NCI-H2029 treated with DMSO at 0.1 percent for 48 hours (cell line): ENCODE measurements at regions not wholly inside any gene's neighbourhood (a gene's known extent, or its start where the extent isn't known, plus 50 kb on each side); places are given as distances from the start of the nearest gene placed in this dataset.

Source experiments
- DNase-seq: peaks from one replicate; lab custom pipeline; 2025; lab: John Stamatoyannopoulos, UW

GRCh38 chr1:69230208-69230607 lies 337.5 kb upstream of the LRRC7 start:
- DNase-seq: no peak

DNA sequence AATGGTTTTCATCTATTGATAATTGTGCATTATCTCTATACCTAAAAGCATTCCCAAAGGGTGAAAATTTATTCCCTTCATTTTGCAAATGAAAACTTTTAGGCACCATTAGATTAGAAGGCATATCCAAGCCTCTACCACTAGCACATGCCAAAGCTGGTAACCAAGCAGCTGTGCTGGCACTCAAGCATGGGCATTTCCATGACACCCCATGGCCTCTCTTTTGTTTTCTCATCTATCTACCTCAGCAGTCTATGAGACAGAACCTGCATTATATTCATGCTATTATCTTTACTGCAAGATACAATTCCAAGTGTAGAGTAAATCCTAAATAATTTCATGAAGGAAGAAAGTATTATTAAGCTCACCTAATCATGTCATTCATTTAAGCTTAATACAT lies 334.3 kb upstream of the LRRC7 start:
- DNase-seq: no peak

- no peak for DNase-seq
These were observed 323.5 kb upstream of the LRRC7 start for GRCh38 chr1:69244211-69244610.

DNA sequence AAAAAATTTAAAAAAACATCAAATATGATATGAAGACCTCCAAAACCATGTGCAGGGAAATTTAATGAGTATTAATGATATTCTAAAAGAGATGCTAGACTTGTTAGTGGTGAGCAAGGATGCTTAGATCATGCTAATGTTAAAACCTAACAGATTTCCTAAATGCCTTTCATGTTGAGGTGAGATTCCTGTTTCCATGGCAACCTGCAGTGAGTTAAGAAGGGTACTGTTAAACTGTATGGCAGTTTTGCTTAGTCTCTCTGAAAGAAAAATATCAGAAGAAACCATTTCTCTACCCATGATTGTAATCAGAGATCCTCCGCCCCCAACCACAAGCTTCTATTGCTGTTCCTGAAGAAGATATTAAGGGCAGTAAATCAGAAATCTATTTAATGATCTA lies 321.6 kb upstream of the LRRC7 start:
- DNase-seq: no peak

DNA sequence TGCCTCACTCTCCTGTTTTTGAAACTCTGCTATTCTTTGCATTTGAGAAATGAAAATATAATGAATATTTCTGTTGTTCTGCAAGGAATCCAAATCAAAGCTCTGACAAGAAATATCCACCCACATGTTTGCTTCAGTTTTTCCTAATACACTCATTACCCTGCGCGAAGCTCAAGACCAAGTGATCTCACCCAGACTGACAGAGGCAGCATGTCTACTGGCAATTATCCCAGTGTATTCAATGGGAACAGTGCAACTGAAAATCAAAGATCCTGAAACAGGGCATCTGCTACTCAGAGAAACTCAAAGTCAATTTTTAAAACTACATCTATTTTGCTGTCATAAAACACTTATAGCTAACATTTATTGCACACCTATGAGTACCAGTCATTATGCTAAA lies 321.0 kb upstream of the LRRC7 start:
- DNase-seq: no peak

- DNase-seq: no peak
These were observed 315.0 kb upstream of the LRRC7 start for GRCh38 chr1:69252696-69253095.

DNA sequence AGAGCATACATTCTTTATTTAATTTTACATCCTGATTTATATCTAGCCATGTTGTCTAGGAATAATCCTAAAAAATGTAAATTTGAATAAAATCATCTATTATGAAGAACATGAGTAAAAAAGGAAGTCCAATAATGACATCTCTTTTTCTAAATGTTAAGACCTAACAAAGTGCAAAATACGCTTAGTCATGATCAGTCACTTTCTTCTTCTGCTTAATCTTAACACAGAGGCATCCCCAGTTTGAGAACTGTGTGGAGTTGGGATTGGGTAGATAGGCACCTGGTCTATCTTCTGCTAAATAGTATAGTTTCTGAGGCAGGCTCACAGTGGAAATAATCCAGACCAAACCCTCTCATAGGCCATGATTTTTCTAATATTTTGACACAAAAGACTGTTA lies 311.7 kb upstream of the LRRC7 start:
- no peak for DNase-seq

DNA sequence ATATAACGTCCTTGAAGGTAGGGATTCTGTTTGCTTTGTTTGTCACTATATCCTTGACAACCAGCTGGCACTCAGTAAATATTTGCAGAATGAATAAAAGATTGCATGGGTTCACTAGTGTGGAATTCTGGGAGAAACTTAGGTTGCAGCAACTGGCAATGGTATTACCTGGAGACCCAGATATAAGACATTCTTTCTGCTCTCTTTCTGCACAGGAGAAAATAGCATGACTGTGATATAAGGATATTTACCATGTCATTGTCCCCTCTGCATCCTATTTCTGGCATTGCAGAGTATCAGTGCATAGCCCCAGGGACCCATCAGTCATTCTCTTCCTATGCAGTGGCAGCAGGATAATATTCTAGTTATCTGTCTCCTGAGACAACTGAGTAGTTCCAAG lies 308.9 kb upstream of the LRRC7 start:
- peak; percentile 13 for DNase-seq

DNA sequence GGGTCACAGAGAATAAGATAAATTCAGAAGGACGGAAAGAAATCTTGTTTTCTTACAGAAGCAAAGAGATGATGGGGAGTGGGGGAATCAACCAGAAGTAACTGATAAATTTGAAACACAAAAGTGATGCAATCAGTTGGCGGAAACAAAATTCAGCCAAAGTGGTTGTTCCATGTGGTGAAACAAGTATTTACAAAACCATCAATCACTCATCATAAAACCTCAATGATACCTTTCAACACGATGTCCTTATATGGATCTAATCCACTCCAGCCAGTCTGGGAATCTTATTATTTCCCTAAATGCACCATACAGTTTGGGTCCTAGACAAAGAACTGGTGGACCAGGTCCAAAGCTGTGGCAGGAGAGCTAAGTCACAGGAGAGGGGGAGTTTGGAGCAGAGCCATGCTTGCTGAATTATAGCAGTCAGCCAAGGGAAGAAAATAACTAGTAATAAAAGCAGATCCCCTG lies 303.8 kb upstream of the LRRC7 start:
- DNase-seq: peak; percentile 93

GRCh38 chr1:69269491-69269890 lies 298.2 kb upstream of the LRRC7 start:
- no peak for DNase-seq

DNA sequence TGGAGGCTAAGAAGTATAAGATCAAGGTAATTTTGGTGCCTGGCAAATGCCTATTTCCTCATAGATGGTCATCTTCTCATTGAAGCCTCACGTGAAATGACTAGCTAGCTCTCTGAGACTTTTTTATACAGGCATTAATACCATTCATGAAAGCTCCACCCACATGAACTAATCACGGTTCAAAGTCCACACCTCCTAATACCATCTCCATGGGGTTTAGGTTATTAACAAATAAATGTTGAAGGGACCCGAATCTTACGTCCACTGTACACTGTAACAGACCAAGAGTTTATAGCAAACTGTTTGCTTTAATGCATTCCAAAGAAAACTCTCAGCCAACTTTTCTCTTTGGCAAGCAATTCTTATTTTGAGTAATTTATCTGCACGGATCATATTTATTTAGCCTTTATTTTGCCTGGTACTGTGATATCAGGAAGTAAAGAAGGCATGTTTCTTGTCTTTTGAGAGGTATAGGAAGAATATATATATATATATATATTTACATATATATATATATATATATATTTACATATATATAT lies 296.1 kb upstream of the LRRC7 start:
- no peak for DNase-seq

DNA sequence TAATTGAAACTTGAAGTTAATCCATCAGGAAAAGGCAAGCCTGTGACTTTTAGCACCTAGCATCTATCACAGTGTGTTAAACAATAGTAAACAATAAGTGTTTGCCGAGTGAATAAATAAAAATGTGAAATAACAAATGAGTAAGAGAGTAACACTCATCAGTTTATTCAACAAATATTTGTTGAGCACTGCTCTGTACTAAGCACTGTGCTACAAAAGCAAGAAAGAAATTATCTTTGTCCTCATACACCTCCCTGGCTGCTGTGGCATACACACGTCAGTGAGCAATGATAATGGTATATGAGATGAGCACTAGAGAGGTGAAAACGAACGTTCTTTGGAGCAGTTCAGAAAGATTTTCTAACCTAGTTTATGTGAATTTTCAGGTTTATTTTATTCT lies 295.0 kb upstream of the LRRC7 start:
- DNase-seq: peak; percentile 64

- DNase-seq: no peak
These were observed 288.8 kb upstream of the LRRC7 start for GRCh38 chr1:69278923-69279322.

DNA sequence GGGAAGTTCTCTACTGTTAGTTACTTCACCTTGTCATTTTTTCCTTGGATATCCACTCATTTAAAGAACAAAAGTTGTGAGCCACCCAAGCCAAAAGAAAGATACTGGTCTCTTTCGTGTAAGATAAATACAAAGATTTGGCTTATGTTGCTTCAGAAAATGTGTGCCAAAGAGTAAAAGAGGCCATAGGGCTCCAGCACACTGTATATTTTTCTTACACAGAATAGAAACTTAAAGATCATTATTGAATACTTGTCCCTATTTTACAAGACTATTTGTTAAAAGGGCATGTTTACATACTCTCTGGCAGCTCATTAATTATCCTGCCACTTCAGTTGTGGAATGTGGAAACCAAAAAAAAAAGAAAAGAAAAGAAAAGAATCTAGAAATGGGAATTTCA lies 284.2 kb upstream of the LRRC7 start:
- no peak for DNase-seq

DNA sequence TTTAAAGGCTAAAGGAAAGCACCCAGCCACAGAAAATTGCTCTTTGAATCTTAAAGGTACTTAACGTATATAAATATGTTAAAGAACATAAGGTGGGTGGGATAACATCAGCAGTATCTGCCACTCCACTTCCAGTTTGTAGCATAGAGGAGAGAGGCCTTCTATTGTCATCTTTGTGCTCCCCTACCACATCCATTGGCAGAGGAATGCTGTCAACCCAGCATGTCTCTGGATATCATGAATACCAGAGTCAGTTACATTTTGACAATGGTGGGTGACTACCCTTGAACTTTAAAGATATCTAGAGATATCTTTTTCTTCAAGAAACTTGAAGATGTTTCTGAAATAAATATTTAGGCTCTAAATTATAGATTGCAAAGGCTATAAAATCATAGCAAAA lies 283.2 kb upstream of the LRRC7 start:
- DNase-seq: no peak

- DNase-seq: no peak
These were observed 279.3 kb upstream of the LRRC7 start for GRCh38 chr1:69288416-69288815.

GRCh38 chr1:69290291-69290690 lies 277.4 kb upstream of the LRRC7 start:
- no peak for DNase-seq

DNA sequence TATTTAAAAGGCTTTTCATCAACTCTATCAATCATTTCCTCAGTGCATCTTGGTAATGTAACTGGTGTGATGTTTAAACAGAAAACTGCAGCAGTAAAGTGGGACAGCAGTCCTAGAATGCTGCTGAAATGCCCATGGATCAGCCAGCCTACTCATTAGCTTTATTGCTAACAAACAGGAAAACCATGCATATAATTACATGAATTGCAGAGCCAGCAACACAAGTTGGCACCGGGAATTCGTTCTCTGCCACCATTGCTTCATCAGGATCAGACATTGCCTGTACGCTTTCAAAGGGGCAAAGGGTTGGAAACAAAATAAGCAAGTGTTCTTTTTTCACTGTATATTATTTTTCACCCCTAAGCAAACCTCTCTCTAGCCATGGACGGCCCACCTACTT lies 276.2 kb upstream of the LRRC7 start:
- no peak for DNase-seq

- DNase-seq: no peak
These were observed 274.9 kb upstream of the LRRC7 start for GRCh38 chr1:69292833-69293232.

- DNase-seq: no peak
These were observed 273.6 kb upstream of the LRRC7 start for GRCh38 chr1:69294171-69294570.

DNA sequence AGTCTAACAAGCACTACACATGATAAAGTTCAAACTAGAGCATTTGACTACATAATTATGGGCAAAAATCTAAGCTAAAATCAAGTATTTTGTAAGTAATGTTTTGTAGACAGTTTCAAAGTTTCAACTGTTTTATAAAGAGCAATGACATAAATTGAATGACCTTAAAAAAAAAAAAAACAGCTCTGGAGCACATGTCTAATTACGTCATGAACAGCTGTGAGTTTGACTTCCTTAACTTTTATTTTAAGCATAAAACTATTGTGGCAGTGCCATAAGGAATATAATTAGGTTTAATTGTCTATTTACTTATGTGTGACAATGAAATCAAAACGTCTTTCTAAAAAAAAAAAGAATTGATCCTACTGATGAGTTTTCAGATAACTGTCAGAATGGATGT lies 272.5 kb upstream of the LRRC7 start:
- DNase-seq: no peak

DNA sequence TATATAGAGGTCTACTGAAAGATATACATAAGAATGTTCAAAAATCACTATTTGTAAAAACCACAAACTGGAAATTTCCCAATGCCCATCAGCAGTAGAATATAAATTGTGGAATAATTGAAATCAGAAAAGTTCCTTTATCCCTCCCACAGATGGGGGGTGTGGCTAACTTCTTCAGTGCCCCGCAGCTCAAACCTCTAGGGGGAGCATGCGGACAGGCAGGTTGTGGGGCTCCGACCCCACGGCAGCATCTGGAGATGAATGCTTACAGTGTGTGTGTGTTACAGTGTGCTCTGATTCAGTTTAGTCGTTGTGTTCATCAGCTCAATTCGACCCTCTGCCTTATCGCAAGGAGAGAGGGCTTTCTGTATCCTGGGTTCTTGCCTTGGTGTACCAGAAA lies 262.1 kb upstream of the LRRC7 start:
- DNase-seq: no peak

GRCh38 chr1:69312055-69312732 lies 255.5 kb upstream of the LRRC7 start:
- DNase-seq: no peak

DNA sequence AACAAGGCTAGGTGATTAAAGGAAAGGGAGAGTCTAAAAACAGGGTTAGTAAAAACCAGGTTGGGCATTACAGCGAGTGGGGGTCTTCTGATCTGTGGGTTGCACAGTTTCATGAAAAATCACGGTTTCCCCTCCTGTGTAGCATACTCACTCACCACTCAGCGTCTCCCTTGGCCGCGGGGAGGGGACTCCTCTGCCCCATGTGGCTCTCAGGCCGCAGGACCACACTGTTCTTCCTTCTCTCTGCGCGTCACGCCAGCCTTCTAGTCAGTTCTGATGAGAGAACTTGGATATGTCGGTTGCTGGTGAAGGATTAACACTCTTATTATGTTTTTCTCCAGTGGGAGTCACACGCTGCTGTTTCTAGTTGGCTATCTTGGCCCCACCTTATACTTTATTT lies 254.6 kb upstream of the LRRC7 start:
- no peak for DNase-seq
